Fibroblast of skin of left quadriceps (primary cell): ENCODE measurements at regions not wholly inside any gene's neighbourhood (a gene's known extent, or its start where the extent isn't known, plus 50 kb on each side); places are given as distances from the start of the nearest gene placed in this dataset.
A peak's percentile ranks its signal among the peaks of the same experiment; 100 is the strongest.
"Not testable (repeated sequence)": the region's sequence is repeated elsewhere in the genome, so short reads cannot be mapped to it uniquely, and the experiment has no call there.

Source experiments
- DNase-seq, 2 experiments: peaks; one replicate each; pipeline ENCODE4 v3.0.0-alpha.2; 2013; ENCODE audit warnings: low read depth in 2 of 2

- peak; percentile 36 to 41 for DNase-seq
Measured at GRCh38 chr7:101146-102046, 91.0 kb upstream of the FAM20C start.

- DNase-seq = no peak
Measured at GRCh38 chr7:102047-102711, 90.2 kb upstream of the FAM20C start.

- no peak for DNase-seq
Measured at GRCh38 chr7:102721-103120, 89.7 kb upstream of the FAM20C start.

GRCh38 chr7:103981-104380 lies 88.4 kb upstream of the FAM20C start:
- DNase-seq = not testable (repeated sequence)

- DNase-seq = no peak
Measured at GRCh38 chr7:105002-105401, 87.4 kb upstream of the FAM20C start.

- no peak for DNase-seq
Measured at GRCh38 chr7:106356-106755, 86.0 kb upstream of the FAM20C start.

- DNase-seq = no peak
Measured at GRCh38 chr7:107233-107632, 85.1 kb upstream of the FAM20C start.

GRCh38 chr7:107907-108306 lies 84.5 kb upstream of the FAM20C start:
- DNase-seq = no peak

GRCh38 chr7:109094-109493 lies 83.3 kb upstream of the FAM20C start:
- no peak for DNase-seq

GRCh38 chr7:109898-110556 lies 82.3 kb upstream of the FAM20C start:
- DNase-seq = no peak

GRCh38 chr7:110557-111232 lies 81.7 kb upstream of the FAM20C start:
- DNase-seq = no peak

GRCh38 chr7:111591-111990 lies 80.8 kb upstream of the FAM20C start:
- DNase-seq = no peak

GRCh38 chr7:112881-113280 lies 79.5 kb upstream of the FAM20C start:
- DNase-seq = no peak

GRCh38 chr7:115274-115911 lies 77.0 kb upstream of the FAM20C start:
- no peak for DNase-seq

- no peak for DNase-seq
Measured at GRCh38 chr7:116188-116981, 76.0 kb upstream of the FAM20C start.

- no peak for DNase-seq
Measured at GRCh38 chr7:117836-118614, 74.3 kb upstream of the FAM20C start.

- DNase-seq = no peak
Measured at GRCh38 chr7:118615-119391, 73.6 kb upstream of the FAM20C start.

- no peak for DNase-seq
Measured at GRCh38 chr7:119392-120163, 72.8 kb upstream of the FAM20C start.
